Activated CD4-positive, CD25-positive, alpha-beta regulatory T cell treated with anti-CD3 and anti-CD28 coated beads, Interleukin-2, amount 50 U/mL, for 24 hours (primary cell): ENCODE measurements at regions not wholly inside any gene's neighbourhood (a gene's known extent, or its start where the extent isn't known, plus 50 kb on each side); places are given as distances from the start of the nearest gene placed in this dataset.

Source experiments
- ATAC-seq, 2 donors: fragments of 150-1000 bp; cut with Tn5 transposase; one replicate each; pipeline ENCODE4 v1.10.0; 2021; ENCODE audit warnings: mild to moderate bottlenecking in 1 of 2, moderate library complexity in 1 of 2

DNA sequence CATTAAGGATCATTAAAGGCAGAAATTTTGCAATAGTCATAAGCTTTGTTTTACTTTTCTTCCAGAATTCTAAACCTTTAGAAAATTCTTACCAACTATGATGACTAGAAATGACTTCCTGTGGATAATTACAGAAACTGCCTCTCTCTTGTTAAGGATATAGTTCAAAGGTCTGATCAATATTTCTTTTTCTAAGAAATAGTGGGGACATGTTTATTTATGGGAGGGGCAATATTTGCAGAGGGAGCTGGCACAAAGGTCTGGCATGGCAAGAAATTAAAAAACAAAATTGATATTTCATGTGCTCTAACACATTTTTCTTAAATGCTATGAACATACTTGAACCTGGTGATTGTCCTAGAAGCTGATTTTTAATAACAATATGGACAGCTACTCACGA lies 448.9 kb downstream of the KCTD8 start:
- no peak for ATAC-seq

DNA sequence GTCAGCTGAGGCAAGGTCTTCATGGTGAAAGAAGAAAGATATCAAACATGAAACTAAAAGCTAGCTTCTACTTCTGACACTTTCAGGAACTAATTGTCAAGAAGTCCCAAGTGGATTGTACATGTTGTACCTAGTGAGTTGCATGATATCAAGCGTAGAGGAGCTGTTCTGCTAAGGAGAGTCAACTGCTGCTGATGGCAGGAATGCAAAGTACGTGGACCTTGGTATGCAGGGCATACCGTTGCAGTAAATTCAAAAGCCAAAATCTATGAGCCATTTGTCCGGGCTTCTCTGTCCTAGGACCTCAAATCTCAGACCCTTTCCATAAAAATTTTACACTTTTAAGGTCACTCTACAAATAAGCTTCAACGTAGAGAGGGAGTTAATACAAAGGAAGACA lies 446.2 kb downstream of the KCTD8 start:
- no peak for ATAC-seq

DNA sequence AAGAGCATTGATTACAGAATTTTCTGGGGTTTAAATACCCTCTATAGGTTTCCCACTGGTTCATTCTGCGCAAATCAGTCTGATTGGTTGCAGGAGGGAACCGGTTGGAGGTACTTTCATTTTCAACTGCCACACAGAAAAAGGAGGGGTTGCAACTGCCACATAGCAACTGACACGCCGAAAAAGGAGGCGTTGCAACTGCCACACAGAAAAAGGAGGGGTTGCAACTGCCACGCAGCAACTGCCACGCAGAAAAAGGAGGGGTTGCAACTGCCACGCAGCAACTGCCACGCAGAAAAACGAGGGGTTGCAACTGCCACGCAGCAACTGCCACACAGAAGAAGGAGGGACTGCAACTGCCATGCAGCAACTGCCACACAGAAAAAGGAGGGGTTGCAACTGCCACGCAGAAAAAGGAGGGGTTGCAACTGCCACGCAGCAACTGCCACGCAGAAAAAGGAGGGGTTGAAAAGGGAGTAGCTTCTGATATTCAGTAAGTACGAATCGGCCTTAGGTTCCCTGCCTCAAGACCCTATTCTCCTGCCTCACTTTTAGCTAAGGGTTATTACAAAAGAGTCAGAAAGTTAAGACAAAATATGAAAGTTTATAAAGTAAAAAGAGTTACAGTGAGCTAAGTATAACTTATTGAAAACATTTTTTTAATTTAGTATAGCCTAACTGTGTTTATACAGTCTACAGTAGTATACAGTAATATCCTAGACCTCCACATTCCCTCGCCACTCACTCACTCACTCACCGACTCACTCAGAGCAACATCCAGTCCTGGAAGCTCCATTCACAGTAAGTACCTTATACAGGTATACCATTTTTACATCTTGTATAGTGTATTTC lies 431.8 kb downstream of the KCTD8 start:
- ATAC-seq, result no peak

DNA sequence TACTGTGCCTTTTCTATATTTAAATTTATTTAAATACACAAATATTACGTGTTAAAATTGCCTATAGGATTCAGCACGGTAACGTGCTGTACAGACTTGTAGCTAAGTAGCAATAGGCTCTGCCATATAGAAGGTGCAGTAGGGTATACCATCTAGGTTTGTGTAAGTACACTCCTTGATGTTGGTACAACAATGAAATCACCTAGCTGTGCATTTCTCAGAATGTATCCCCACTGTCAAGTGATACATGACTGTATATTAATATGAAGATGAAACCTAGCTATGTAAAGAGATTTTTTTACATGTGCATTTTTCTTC lies 431.2 kb downstream of the KCTD8 start:
- ATAC-seq, result no peak

DNA sequence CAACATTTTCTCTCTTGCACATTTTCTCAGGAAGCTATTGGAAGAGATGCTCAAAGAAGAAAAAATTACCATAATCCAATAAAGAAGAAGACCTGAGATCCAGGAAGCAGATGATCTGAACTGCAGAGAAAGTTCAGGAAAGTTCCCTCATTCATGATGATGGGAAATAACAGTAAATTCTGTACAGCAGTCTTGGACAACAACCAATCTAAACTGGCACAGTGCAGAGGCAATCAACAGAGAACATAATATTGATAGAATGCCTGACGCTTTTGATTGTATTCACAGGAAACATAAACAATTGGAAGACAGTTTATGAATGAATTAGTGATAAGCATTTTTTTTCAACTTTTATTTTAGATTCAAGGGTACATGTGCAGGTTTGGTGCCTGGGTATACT lies 428.9 kb downstream of the KCTD8 start:
- ATAC-seq, result no peak

DNA sequence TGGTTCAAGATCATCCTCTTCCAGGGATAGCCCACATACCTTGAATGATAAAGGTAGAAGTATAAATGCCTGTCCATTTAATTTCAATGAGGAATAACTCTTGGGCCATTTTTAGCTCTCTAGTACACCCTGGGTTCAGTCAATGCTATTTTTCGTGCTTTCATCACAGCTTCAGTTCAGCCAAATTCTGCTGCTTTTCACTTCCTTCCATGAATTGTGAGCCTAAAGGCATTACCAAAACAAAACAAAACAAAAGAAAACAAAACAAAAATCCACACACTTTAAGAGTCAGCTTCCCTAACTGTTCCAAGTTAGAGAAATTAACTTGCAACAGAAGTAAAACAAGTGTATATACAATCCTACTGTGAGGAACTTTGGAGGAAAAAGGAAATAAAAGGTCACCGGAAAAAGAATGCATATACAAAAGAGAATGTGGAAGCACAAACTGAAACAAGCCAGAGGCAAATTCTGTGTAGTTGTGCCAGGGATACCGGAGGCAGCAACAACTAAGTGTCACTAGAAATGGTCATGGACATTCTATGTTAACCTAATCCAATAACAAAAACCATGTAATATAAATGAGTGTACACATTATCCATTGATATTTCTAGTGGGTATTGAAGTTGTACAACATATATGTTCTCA lies 423.1 kb downstream of the KCTD8 start:
- ATAC-seq, result no peak

DNA sequence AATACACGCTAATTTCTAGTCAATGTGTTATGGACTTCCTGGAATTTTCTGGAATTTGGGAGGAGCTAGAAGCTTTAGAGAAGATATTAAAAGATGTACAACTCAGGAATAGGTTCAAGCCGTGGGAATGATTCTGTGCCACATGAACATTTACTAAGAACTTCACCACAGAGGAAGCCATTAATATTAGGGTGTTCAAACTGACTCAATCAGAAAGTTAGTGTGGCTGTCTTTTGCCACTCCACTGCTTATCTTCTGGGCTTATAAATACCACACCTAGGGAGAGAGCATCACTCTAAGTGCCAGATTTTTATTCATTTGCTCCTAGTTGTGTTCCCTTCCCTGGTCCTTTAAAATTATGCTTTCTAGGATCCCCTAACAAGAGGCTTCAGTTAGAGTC lies 409.8 kb downstream of the KCTD8 start:
- ATAC-seq, result no peak

DNA sequence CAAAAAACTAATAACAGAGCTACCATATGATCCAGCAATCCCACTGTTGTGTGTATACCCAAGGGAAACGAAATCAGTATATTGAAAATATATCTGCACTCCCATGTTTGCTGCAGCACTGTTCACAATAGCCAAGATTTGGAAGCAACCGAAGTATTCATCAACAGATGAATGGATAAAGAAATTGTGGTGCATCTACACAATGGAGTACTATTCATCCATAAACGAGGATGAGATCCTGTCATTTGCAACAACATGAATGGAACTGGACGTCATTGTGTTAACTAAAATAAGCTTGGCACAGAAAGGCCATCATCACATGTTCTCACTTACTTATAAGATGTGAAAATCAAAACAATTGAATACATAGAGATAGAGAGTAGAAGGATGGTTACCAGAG lies 402.1 kb downstream of the KCTD8 start:
- no peak for ATAC-seq

DNA sequence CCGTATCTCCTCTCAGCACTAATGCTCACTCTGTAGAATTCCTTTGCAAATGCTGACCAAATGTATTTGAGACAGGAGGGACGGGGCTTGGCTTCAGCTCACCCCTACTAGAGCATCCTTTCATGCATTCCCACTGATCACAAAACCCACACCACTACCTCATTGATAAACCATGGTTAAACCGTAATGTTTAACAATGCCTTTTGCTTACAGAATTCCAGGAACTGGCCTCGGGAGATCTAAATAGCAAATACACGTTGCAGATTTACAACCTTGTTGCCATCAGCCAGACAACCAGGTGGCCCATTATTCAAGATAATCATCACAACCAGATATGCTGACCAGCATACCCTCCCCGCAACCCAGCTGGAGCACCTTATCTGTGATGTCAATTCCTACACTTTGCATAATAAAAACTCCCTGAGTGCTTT lies 391.9 kb downstream of the KCTD8 start:
- no peak for ATAC-seq

DNA sequence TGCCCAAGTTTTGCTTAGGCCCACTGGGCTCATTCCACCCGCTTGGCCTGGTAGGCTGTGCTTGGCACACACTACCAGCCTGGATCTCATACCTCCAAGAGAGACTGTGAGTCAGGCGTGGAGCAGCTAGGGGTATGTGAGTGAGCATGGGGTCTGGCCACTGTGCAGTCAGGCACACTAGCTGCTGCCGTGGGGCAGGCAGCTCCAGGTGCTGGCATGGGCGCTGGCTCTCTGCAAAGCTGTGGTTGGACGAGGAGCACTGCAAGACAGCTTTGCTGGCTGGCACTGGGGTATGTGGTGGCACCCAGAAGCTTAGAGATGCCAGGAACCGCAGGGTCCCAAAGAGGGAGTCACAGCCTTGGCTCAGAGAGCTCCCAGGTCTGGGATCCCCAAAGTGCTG lies 377.8 kb downstream of the KCTD8 start:
- ATAC-seq, result no peak

DNA sequence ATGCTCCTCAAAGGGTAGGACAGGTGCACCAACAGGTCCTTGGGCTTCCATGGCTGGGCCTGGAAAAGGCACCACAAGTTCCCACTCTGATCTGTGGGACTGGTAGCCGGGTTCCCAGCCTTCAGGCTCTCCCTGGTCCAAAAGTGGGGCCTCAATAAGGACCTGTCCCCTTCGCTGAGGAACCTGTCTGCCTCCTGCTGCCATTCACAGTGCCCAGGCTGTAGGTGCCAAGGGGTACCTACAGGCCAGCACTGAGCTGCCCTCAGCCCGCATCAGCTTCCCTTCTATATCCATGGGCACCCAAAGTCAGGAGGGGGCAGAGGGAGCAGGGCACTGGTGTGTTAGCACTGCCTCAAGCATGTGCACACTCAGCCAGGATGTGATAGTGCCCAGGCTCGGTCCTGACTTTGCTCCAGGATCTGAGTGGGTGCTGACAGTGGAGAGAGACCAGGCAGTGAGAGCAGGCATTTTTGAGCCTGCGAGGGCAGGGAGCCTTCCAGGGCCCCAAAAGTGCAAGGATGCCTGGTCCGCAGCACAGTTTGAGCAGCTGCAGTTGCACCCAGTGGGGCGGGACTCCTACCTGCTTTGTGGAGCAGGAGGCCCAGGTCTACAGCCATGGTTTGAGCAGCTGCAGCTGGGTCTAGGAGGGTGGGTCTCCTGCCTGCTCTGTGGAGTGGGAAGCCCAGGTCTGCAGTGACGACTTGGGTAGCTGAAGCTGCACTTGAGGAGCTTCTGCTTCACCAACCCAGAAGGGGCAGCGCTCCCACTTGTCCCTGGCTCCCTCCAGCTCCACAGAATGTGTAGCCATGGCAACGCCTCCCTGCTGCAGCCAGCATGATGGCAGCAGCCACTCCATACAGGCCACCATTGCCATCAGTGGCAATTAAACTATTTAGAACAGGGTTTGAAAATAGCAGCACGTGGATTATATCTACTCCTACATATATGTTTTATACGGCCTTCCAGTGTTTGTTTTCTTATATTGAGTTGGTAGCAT lies 376.4 kb downstream of the KCTD8 start:
- ATAC-seq, result no peak

DNA sequence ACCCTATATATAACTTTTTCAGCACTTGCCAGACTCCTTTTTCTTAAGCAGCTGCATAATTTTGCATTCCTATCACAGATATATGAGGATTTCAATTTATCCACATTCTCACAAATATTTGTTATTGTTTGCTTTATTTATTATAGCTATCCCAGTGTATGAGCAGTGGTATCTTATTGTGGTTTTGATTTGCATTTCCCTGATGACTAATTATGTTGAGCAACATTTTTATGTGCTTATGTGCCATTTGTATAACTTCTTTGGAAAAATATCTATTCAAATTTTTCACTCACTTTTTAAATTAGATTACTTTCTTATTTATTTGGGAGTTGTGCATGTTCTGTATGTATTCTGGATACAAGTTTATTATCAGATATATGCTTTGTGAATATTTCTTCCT lies 361.9 kb downstream of the KCTD8 start:
- ATAC-seq, result no peak

DNA sequence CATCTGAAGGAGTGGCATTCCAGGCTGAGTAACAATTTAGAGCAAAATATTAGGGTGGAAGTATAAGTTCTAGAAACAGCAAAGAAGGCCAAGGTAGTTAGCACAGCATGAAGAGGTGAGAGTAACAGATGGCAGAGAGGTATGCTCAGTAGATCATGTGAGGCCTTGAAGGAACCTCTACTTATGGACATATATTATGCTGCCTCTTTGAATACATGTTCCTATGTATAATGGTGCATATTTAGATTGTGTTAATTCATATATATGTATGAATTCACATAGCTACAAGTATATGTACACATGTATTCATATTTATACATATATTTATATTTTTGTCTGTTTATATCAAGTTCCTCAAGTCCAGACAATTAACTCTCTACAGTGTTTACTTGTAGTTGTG lies 355.2 kb downstream of the KCTD8 start:
- ATAC-seq, result no peak

DNA sequence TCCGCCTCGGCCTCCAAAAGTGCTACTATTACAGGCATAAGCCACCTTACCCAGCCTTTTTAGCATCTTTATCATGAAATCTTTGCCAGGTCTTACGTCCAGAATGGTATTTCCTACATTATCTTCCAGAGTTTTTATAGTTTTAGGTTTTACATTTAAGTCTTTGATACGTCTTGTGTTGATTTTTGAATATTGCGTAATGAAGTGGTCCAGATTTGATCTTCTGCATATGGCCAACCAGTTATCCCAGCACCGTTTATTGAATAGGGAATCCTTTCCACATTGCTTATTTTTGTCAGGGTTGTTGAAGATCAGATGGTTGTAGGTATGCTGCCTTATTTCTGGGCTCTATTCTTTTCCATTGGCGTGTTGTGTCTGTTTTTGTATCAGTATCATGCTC lies 349.6 kb downstream of the KCTD8 start:
- ATAC-seq, result no peak

DNA sequence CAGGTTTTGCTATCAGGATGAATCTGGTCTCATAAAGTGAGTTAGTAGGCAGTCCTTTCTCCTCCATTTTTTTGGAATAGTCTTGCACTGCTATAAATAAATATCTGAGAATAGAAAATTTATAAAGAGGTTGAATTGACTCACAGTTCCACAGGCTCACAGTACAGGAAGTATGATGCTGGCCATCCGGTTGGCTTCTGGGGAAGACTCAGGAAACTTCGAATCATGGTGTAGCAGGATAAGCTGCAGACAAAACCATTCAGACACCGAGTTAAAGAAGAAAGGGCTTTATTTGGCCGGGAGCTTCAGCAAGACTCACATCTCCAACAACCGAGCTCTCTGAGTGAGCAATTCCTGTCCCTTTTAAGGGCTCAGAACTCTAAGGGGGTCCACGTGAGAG lies 348.2 kb downstream of the KCTD8 start:
- ATAC-seq, result no peak

DNA sequence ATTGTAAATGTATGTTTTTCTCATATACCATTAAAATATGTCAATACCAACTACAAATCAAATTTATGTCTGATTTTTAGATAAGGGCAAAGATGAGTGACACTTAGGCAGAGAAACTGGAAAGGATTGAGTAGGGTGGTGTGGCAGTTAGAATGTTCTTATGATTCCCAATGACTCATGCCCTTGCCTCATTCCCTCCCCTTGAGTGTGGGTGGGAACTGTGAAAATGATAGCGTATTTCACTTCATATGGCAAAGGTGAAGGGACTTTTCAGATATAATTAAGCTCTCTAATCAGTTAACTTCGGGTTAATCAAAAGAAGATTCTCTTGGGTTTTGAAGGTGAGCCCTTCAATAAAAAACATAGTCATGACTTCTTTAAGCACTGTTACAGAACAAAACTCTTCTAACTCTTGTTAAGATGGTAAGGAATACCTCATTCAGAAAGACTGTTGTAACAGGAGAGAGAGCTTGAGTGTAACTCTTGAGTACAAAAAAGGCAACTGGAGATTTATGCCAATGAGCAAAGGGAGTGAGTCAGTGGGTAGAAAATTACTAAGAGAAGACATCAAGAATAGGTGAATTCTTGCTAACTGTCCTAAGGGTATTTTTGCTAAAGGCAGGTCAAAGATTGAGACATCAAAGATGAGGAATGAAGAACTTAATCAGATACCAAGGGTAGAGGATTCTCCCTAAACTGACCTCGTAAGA lies 329.5 kb downstream of the KCTD8 start:
- no peak for ATAC-seq

DNA sequence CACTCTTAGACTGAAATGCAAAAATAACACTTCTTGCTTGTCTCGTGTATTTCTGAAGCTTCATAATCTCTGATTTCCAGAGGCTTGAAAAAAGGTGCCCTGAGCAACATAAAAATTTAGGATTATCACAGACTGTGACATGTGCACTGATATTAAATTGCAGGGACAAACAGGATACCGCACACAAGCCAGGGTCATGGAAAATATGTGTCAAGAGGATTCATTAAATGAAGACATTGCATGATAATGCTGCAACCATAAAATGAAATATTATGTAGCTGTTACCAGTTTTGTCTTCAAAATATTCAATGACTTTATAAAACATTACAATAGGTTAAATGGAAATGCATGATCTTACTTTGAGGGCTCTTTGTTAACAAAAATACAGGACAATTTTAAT lies 328.0 kb downstream of the KCTD8 start:
- ATAC-seq, result no peak

DNA sequence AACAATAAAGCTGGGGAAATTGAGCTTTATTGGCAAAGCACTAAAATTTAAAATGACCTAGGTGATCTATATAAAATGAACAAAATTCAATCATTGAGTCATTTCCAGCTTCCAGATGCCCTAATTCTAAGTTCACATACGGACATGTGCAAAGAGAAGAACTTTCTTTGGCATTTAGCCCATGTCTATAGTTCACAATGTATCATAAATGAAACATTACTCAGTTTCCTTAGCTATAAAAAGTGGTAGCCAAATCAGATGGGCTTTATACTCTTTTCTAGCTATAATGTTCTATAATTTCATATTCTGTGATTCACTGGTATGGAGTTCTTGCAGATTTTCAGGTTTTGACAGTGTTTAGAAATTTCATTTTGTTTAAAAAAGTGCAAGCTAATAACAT lies 327.4 kb downstream of the KCTD8 start:
- ATAC-seq, result no peak
